ENCODE measurements at regions not wholly inside any gene's neighbourhood (a gene's known extent, or its start where the extent isn't known, plus 50 kb on each side); places are given as distances from the start of the nearest gene placed in this dataset.

- no CpG with 5 or more reads among the region's 2 CpGs for WGBS, 2 experiments (ENCODE audit: extremely low coverage in 2 of 2, insufficient read length in 1 of 2)
- H3K9ac ChIP-seq (ENCODE audit: low read depth, low read length) = no peak overlapping the region
Observed at GRCh38 chr2:18214936-18215335, 336.5 kb downstream of the KCNS3 start.

More at GRCh38 chr2:18214936-18215335, 336.5 kb downstream of the KCNS3 start:
- intact Hi-C loops (cut with micrococcal nuclease) = no loop called here
- Histone ChIP-seq H2AFZ (replicated peaks; ENCODE audit: low read length, poor library complexity) (no peak overlapping the region), H4K91ac (ENCODE audit: insufficient read depth, low read depth, low read length) (no peak overlapping the region), H3K27me3 (ENCODE audit: control insufficient read depth, insufficient read depth, low read length) (no peaks in the 10 kb centered on the region; the same call in 1 of the 2 replicates), H3K4ac (ENCODE audit: low read depth, low read length) (no peak overlapping the region), H2BK5ac (ENCODE audit: low read depth, low read length, poor library complexity, severe bottlenecking) (no peak overlapping the region), H4K20me1 (ENCODE audit: insufficient read depth, low read length) (no peaks in the 10 kb centered on the region), H3K36me3 (ENCODE audit: control insufficient read depth, insufficient read depth, low read length) (no peaks in the 10 kb centered on the region), H2BK120ac (ENCODE audit: low read depth, low read length) (no peak overlapping the region), H3K79me1 (ENCODE audit: low read depth in 1 of 2, low read length in 2 of 2) (no peaks in the 10 kb centered on the region), H3K23ac (ENCODE audit: low read depth, low read length) (no peak overlapping the region), H3K4me2 (ENCODE audit: low read depth, low read length) (no peak overlapping the region), H3K9me1 (ENCODE audit: insufficient read depth, low read length) (no peaks in the 10 kb centered on the region), H2BK20ac (ENCODE audit: low read depth, low read length) (no peak overlapping the region), H2AK9ac (replicated peaks; ENCODE audit: low read depth, low read length, poor library complexity) (no peak overlapping the region), H2AK5ac (ENCODE audit: low read depth, low read length) (no peak overlapping the region), H3K14ac (replicated peaks; ENCODE audit: low read depth, low read length) (no peak overlapping the region), H3K18ac (ENCODE audit: low read depth, low read length) (no peak overlapping the region), H3K9me3 (ENCODE audit: control insufficient read depth, insufficient read depth, low read length) (no peaks in the 10 kb centered on the region), H3K27ac (ENCODE audit: insufficient read depth, low read length) (no peak overlapping the region), H2BK15ac (ENCODE audit: low read depth, low read length) (no peak overlapping the region), H3K56ac (ENCODE audit: extremely low read depth, insufficient read depth, low read length) (no peak overlapping the region), H4K8ac (ENCODE audit: low read depth in 2 of 2, low read length in 2 of 2) (no peak overlapping the region), H3K4me1 (ENCODE audit: control insufficient read depth, insufficient read depth, low read length) (no peaks in the 10 kb centered on the region), H4K5ac (ENCODE audit: low read depth, low read length) (no peak overlapping the region), H3K4me3 (ENCODE audit: insufficient read depth, low read depth, low read length) (no peak overlapping the region)
- TF ChIP-seq MXI1 (IDR thresholded peaks at IDR 0.05; ENCODE audit: borderline replicate concordance, low read depth, low read length) (no peak), ELK1 (IDR thresholded peaks at IDR 0.05; ENCODE audit: borderline replicate concordance, low read depth, low read length) (no peak), CHD1 (IDR thresholded peaks at IDR 0.05; ENCODE audit: low read depth, low read length) (no peak), POLR2A (IDR thresholded peaks at IDR 0.05; ENCODE audit: low read depth, low read length) (no peak), MAZ (IDR thresholded peaks at IDR 0.05; ENCODE audit: borderline replicate concordance, low read depth, low read length) (no peak)
- dilution Hi-C loops (cut with HindIII; ENCODE audit: low sequenced_read_pairs, unreplicated experiment) = no loop called here
- in situ Hi-C loops (cut with MboI; ENCODE audit: low sequenced_read_pairs) = loop anchor here (10.0 kb wide), 1 partner anchor 160 kb away; no protein-coding TSS in a partner anchor
- ATAC-seq (ENCODE audit: low read depth) (no peak), DNase-seq (peak; percentile 34)
- ChIA-PET CTCF (no interaction called here), POLR2A (ENCODE audit: unreplicated experiment) (interaction anchor here (0.7 kb wide), 1 partner anchor 109 kb away, joined by 3 read pairs; no protein-coding TSS in a partner anchor)
- no TSS peak for BruUV-seq (replicated peaks)

All from IMR-90 (cell line).